ENCODE measurements at regions not wholly inside any gene's neighbourhood (a gene's known extent, or its start where the extent isn't known, plus 50 kb on each side); places are given as distances from the start of the nearest gene placed in this dataset.

- no TSS peak for BruUV-seq (replicated peaks)
- no peaks in the 10 kb centered on the region for H3K79me2 ChIP-seq (ENCODE audit: control insufficient read depth, insufficient read depth, low read length)
- FAIRE-seq, result no peak
- dilution Hi-C loops (cut with MboI; ENCODE audit: extremely low pct_ligation_motif_present, low sequenced_read_pairs), result no loop called here
- H3K36me3 ChIP-seq (ENCODE audit: control insufficient read depth in 2 of 2, extremely low read depth in 1 of 2, insufficient read depth in 2 of 2, low read length in 2 of 2), result no peaks in the 10 kb centered on the region
- H3K4me2 ChIP-seq (ENCODE audit: insufficient read depth, low read length), result no peak overlapping the region
- TF ChIP-seq MAX (IDR thresholded peaks at IDR 0.05; ENCODE audit: insufficient read depth, insufficient read length), result no peak
- no peak for TF ChIP-seq POLR2AphosphoS5 (IDR thresholded peaks at IDR 0.05; ENCODE audit: insufficient read depth, low read depth, low read length)
- no peak for TF ChIP-seq GATA2 (IDR thresholded peaks at IDR 0.05; ENCODE audit: insufficient read depth, insufficient read length, low read depth, low read length)
- no peak for TF ChIP-seq EZH2 (IDR thresholded peaks at IDR 0.05; ENCODE audit: borderline replicate concordance, low read depth, low read length, severe bottlenecking)
- TF ChIP-seq JUN (IDR thresholded peaks at IDR 0.05; ENCODE audit: borderline replicate concordance, insufficient read depth, insufficient read length, low read depth), result no peak
- TF ChIP-seq MYC (IDR thresholded peaks at IDR 0.05; ENCODE audit: low read depth, low read length), result no peak
- no peaks in the 10 kb centered on the region for H3K27me3 ChIP-seq (ENCODE audit: control insufficient read depth in 2 of 2, insufficient read depth in 2 of 2, low read length in 2 of 2)
- no peaks in the 10 kb centered on the region for H3K9me3 ChIP-seq (replicated peaks; ENCODE audit: control insufficient read depth, insufficient read depth, low read length)
- no peak overlapping the region for H2AFZ ChIP-seq (ENCODE audit: low read depth, low read length)
- no peak overlapping the region for H3K4me3 ChIP-seq (replicated peaks in 1 of 3; ENCODE audit: insufficient read depth in 1 of 3, low read depth in 1 of 3, low read length in 3 of 3)
- ChIA-PET CTCF (no interaction called here), POLR2A (no interaction called here)
- H3K9ac ChIP-seq (replicated peaks; ENCODE audit: extremely low read depth, insufficient read depth, low read length), result no peak overlapping the region
- H3K9me1 ChIP-seq (replicated peaks; ENCODE audit: control insufficient read depth, extremely low read depth, insufficient read depth, low read length), result no peaks in the 10 kb centered on the region
- H4K20me1 ChIP-seq (replicated peaks; ENCODE audit: control insufficient read depth, extremely low read depth, insufficient read depth, low read length), result no peaks in the 10 kb centered on the region
- no peak overlapping the region for H3K27ac ChIP-seq (ENCODE audit: insufficient read depth, low read depth, low read length)
- H3K4me1 ChIP-seq (ENCODE audit: control insufficient read depth, extremely low read depth, insufficient read depth, low read length), result no peaks in the 10 kb centered on the region
- DNase-seq (ENCODE audit: low read depth, low spot score), result no peak
- intact Hi-C loops (cut with micrococcal nuclease), result no loop called here
Measured at GRCh38 chrX:98523521-98523920, 1639.8 kb downstream of the RPA4 start.

- no peak overlapping the region for H2AFZ ChIP-seq (ENCODE audit: low read depth, low read length)
- FAIRE-seq (no peak), DNase-seq (ENCODE audit: low read depth, low spot score) (no peak)
- no peak overlapping the region for H3K4me2 ChIP-seq (ENCODE audit: insufficient read depth, low read length)
- H3K9me1 ChIP-seq (replicated peaks; ENCODE audit: control insufficient read depth, extremely low read depth, insufficient read depth, low read length), result no peaks in the 10 kb centered on the region
- no peaks in the 10 kb centered on the region for H3K4me1 ChIP-seq (ENCODE audit: control insufficient read depth, extremely low read depth, insufficient read depth, low read length)
- H3K36me3 ChIP-seq (ENCODE audit: control insufficient read depth in 2 of 2, extremely low read depth in 1 of 2, insufficient read depth in 2 of 2, low read length in 2 of 2), result no peaks in the 10 kb centered on the region
- BruUV-seq (replicated peaks), result no TSS peak
- H3K27me3 ChIP-seq (ENCODE audit: control insufficient read depth in 2 of 2, insufficient read depth in 2 of 2, low read length in 2 of 2), result no peaks in the 10 kb centered on the region
- POLR2A ChIA-PET, result no interaction called here
- dilution Hi-C loops (cut with MboI; ENCODE audit: extremely low pct_ligation_motif_present, low sequenced_read_pairs), result no loop called here
- H3K9me3 ChIP-seq (replicated peaks; ENCODE audit: control insufficient read depth, insufficient read depth, low read length), result no peaks in the 10 kb centered on the region
- CTCF ChIA-PET, result no interaction called here
- H3K9ac ChIP-seq (replicated peaks; ENCODE audit: extremely low read depth, insufficient read depth, low read length), result no peak overlapping the region
- intact Hi-C loops (cut with micrococcal nuclease), result no loop called here
- no peaks in the 10 kb centered on the region for H3K79me2 ChIP-seq (ENCODE audit: control insufficient read depth, insufficient read depth, low read length)
- TF ChIP-seq JUN (IDR thresholded peaks at IDR 0.05; ENCODE audit: borderline replicate concordance, insufficient read depth, insufficient read length, low read depth) (no peak), EZH2 (IDR thresholded peaks at IDR 0.05; ENCODE audit: borderline replicate concordance, low read depth, low read length, severe bottlenecking) (no peak), FOS (IDR thresholded peaks at IDR 0.05; ENCODE audit: borderline replicate concordance, insufficient read depth, low read length) (no peak), GATA2 (IDR thresholded peaks at IDR 0.05; ENCODE audit: insufficient read depth, insufficient read length, low read depth, low read length) (no peak), POLR2AphosphoS5 (IDR thresholded peaks at IDR 0.05; ENCODE audit: insufficient read depth, low read depth, low read length) (no peak), MYC (IDR thresholded peaks at IDR 0.05; ENCODE audit: low read depth, low read length) (no peak), POLR2A (IDR thresholded peaks at IDR 0.05; ENCODE audit: low read depth, low read length) (no peak), CTCF (IDR thresholded peaks at IDR 0.05; ENCODE audit: extremely low read depth in 1 of 2, insufficient read depth in 1 of 2, low read depth in 1 of 2, low read length in 2 of 2) (no peak), MAX (IDR thresholded peaks at IDR 0.05; ENCODE audit: insufficient read depth, insufficient read length) (no peak)
- no peak overlapping the region for H3K27ac ChIP-seq (ENCODE audit: insufficient read depth, low read depth, low read length)
- no peaks in the 10 kb centered on the region for H4K20me1 ChIP-seq (replicated peaks; ENCODE audit: control insufficient read depth, extremely low read depth, insufficient read depth, low read length)
- no peak overlapping the region for H3K4me3 ChIP-seq (replicated peaks in 1 of 3; ENCODE audit: insufficient read depth in 1 of 3, low read depth in 1 of 3, low read length in 3 of 3)
Measured at GRCh38 chrX:98548519-98548918, 1664.8 kb downstream of the RPA4 start.
